ENCODE measurements at regions not wholly inside any gene's neighbourhood (a gene's known extent, or its start where the extent isn't known, plus 50 kb on each side); places are given as distances from the start of the nearest gene placed in this dataset.

DNA sequence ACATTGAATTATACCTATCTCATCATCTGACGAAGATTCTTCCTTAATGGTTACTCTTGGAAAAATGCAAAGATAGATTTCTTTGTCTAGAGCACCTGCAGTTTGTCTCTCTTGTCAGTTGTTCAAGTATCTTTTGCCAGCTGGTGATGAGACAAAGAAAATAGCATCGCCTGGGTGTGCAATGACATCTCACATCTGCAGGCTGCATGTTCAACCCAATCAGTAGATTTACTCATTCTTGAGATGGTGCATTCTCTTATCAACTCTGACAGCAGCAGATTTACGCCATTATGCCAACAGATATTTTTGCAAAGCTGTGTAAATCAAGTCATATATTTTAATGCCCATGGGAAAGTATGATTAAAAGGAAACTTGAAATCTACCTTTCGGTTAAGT lies 164.6 kb upstream of the PDGFD start:
- no peak overlapping the region for H3K56ac ChIP-seq (ENCODE audit: extremely low read depth, insufficient read depth, low read length)
- H2BK15ac ChIP-seq (ENCODE audit: low read depth, low read length) = no peak overlapping the region
- H3K4ac ChIP-seq (ENCODE audit: low read depth, low read length) = no peak overlapping the region
- no peak overlapping the region for H4K91ac ChIP-seq (ENCODE audit: insufficient read depth, low read depth, low read length)
- ATAC-seq (ENCODE audit: low read depth) = no peak
- CTCF ChIA-PET = interaction anchor here (1.1 kb wide), 1 partner anchor 14 kb away, joined by 3 read pairs; no protein-coding TSS in a partner anchor
- WGBS, 2 experiments (ENCODE audit: extremely low coverage in 2 of 2, insufficient read length in 1 of 2) = no CpG with 5 or more reads among the region's 4 CpGs
- dilution Hi-C loops (cut with HindIII; ENCODE audit: low sequenced_read_pairs, unreplicated experiment) = no loop called here
- H3K4me1 ChIP-seq (ENCODE audit: control insufficient read depth, insufficient read depth, low read length) = no peaks in the 10 kb centered on the region
- H2BK20ac ChIP-seq (ENCODE audit: low read depth, low read length) = no peak overlapping the region
- no peak overlapping the region for H3K27ac ChIP-seq (ENCODE audit: insufficient read depth, low read length)
- H3K23ac ChIP-seq (ENCODE audit: low read depth, low read length) = no peak overlapping the region
- no peak overlapping the region for H3K14ac ChIP-seq (replicated peaks; ENCODE audit: low read depth, low read length)
- H3K79me1 ChIP-seq (ENCODE audit: low read depth in 1 of 2, low read length in 2 of 2) = no peaks in the 10 kb centered on the region
- H3K36me3 ChIP-seq (ENCODE audit: control insufficient read depth, insufficient read depth, low read length) = no peaks in the 10 kb centered on the region
- no peaks in the 10 kb centered on the region for H3K27me3 ChIP-seq (ENCODE audit: control insufficient read depth, insufficient read depth, low read length)
- TF ChIP-seq RAD21 (IDR thresholded peaks at IDR 0.05; ENCODE audit: low read length) (no peak), POLR2A (IDR thresholded peaks at IDR 0.05; ENCODE audit: low read depth, low read length) (no peak), MXI1 (IDR thresholded peaks at IDR 0.05; ENCODE audit: borderline replicate concordance, low read depth, low read length) (no peak), RCOR1 (IDR thresholded peaks at IDR 0.05; ENCODE audit: insufficient replicate concordance, low read length) (no peak), SMC3 (IDR thresholded peaks at IDR 0.05; ENCODE audit: low read depth, low read length) (no peak), NFE2L2 (IDR thresholded peaks at IDR 0.05; ENCODE audit: low read depth, low read length) (no peak)
- BruUV-seq (replicated peaks) = no TSS peak
- H2BK5ac ChIP-seq (ENCODE audit: low read depth, low read length, poor library complexity, severe bottlenecking) = no peak overlapping the region
- no peak overlapping the region for H3K4me3 ChIP-seq (ENCODE audit: insufficient read depth, low read depth, low read length)
- H4K8ac ChIP-seq (ENCODE audit: low read depth in 2 of 2, low read length in 2 of 2) = no peak overlapping the region
- no peak overlapping the region for H3K18ac ChIP-seq (ENCODE audit: low read depth, low read length)
- H3K9ac ChIP-seq (ENCODE audit: low read depth, low read length) = no peak overlapping the region
- H2AFZ ChIP-seq (replicated peaks; ENCODE audit: low read length, poor library complexity) = no peak overlapping the region
- H4K5ac ChIP-seq (ENCODE audit: low read depth, low read length) = no peak overlapping the region
- intact Hi-C loops (cut with micrococcal nuclease) = no loop called here
- in situ Hi-C loops (cut with MboI; ENCODE audit: low sequenced_read_pairs) = no loop called here
- no peak overlapping the region for H2AK9ac ChIP-seq (replicated peaks; ENCODE audit: low read depth, low read length, poor library complexity)
- POLR2A ChIA-PET (ENCODE audit: unreplicated experiment) = no interaction called here
- H2AK5ac ChIP-seq (ENCODE audit: low read depth, low read length) = no peak overlapping the region
- H3K4me2 ChIP-seq (ENCODE audit: low read depth, low read length) = no peak overlapping the region
- no peaks in the 10 kb centered on the region for H3K9me1 ChIP-seq (ENCODE audit: insufficient read depth, low read length)
- H4K20me1 ChIP-seq (ENCODE audit: insufficient read depth, low read length) = no peaks in the 10 kb centered on the region
- H2BK120ac ChIP-seq (ENCODE audit: low read depth, low read length) = no peak overlapping the region
- H3K9me3 ChIP-seq (ENCODE audit: control insufficient read depth, insufficient read depth, low read length) = no peaks in the 10 kb centered on the region
- DNase-seq = no peak

All from IMR-90 (cell line).